GM19043 (cell line): ENCODE measurements at regions not wholly inside any gene's neighbourhood (a gene's known extent, or its start where the extent isn't known, plus 50 kb on each side); places are given as distances from the start of the nearest gene placed in this dataset.
"Not testable (repeated sequence)": the region's sequence is repeated elsewhere in the genome, so short reads cannot be mapped to it uniquely, and the experiment has no call there.

Experiments
- ATAC-seq: cut with Tn5 transposase; IDR thresholded peaks from one replicate; pipeline ENCODE4 v1.9.1; 2021; ENCODE audit warnings: low read depth; ENCODE audit not compliant: unreplicated experiment

- no peak for ATAC-seq
These were observed 503.0 kb downstream of the NTRK3 start for GRCh38 chr15:87753539-87753938.

GRCh38 chr15:87752250-87752951, 504.1 kb downstream of the NTRK3 start:
- no peak for ATAC-seq

- ATAC-seq: no peak
These were observed 508.1 kb downstream of the NTRK3 start for GRCh38 chr15:87748483-87748882.

GRCh38 chr15:87747087-87747486, 509.5 kb downstream of the NTRK3 start:
- ATAC-seq: no peak

GRCh38 chr15:87746333-87746732, 510.2 kb downstream of the NTRK3 start:
- no peak for ATAC-seq

GRCh38 chr15:87744815-87745214, 511.7 kb downstream of the NTRK3 start:
- no peak for ATAC-seq

- ATAC-seq: no peak
These were observed 513.0 kb downstream of the NTRK3 start for GRCh38 chr15:87743562-87743961.

GRCh38 chr15:87741350-87741749, 515.2 kb downstream of the NTRK3 start:
- no peak for ATAC-seq

- no peak for ATAC-seq
These were observed 515.7 kb downstream of the NTRK3 start for GRCh38 chr15:87740655-87741344.

GRCh38 chr15:87739866-87740265, 516.7 kb downstream of the NTRK3 start:
- ATAC-seq: no peak

- ATAC-seq: no peak
These were observed 517.5 kb downstream of the NTRK3 start for GRCh38 chr15:87739081-87739480.

GRCh38 chr15:87737460-87737859, 519.1 kb downstream of the NTRK3 start:
- not testable (repeated sequence) for ATAC-seq

- no peak for ATAC-seq
These were observed 519.6 kb downstream of the NTRK3 start for GRCh38 chr15:87736891-87737389.

GRCh38 chr15:87736401-87736800, 520.1 kb downstream of the NTRK3 start:
- ATAC-seq: no peak

GRCh38 chr15:87735522-87735921, 521.0 kb downstream of the NTRK3 start:
- ATAC-seq: no peak

- ATAC-seq: no peak
These were observed 521.8 kb downstream of the NTRK3 start for GRCh38 chr15:87734571-87735373.

- ATAC-seq: no peak
These were observed 522.6 kb downstream of the NTRK3 start for GRCh38 chr15:87733977-87734376.

GRCh38 chr15:87733541-87733941, 523.0 kb downstream of the NTRK3 start:
- no peak for ATAC-seq

- no peak for ATAC-seq
These were observed 523.6 kb downstream of the NTRK3 start for GRCh38 chr15:87732976-87733375.

GRCh38 chr15:87731630-87732029, 524.9 kb downstream of the NTRK3 start:
- no peak for ATAC-seq

- ATAC-seq: no peak
These were observed 525.8 kb downstream of the NTRK3 start for GRCh38 chr15:87730706-87731105.
